CD8-positive, alpha-beta memory T cell (primary cell): ENCODE measurements at regions not wholly inside any gene's neighbourhood (a gene's known extent, or its start where the extent isn't known, plus 50 kb on each side); places are given as distances from the start of the nearest gene placed in this dataset.

ENCODE experiments used
- CTCF ChIA-PET: fragments of 350-600 bp; sonication (Branson Sonifier 250); formaldehyde crosslinking; loops from one replicate; lab custom pipeline; 2021; ENCODE audit warnings: antibody characterized with exemption; lab: Charles Lee
- POLR2A ChIA-PET: fragments of 350-600 bp; sonication (Branson Sonifier 250); formaldehyde crosslinking; loops from one replicate; lab custom pipeline; 2021; ENCODE audit warnings: antibody characterized with exemption; lab: Charles Lee
- DNase-seq, 5 donors: peaks; one replicate each; pipeline versions ENCODE4 v3.0.0 to v3.0.0-alpha.2; 2020 to 2022; ENCODE audit warnings: mixed read lengths in 1 of 5
- H3K27ac ChIP-seq: one replicate; pipeline ENCODE4 v1.7.0; 2013; ENCODE audit warnings: low read depth, mild to moderate bottlenecking, low read length, moderate library complexity
- H3K27me3 ChIP-seq: 2 replicates; pipeline ENCODE4 v1.7.0; 2013; ENCODE audit warnings: low read length, mild to moderate bottlenecking; ENCODE audit not compliant: insufficient read depth, poor library complexity, severe bottlenecking
- H3K36me3 ChIP-seq: 2 replicates; pipeline ENCODE4 v1.7.0; 2013; ENCODE audit warnings: mild to moderate bottlenecking, low read length, moderate library complexity; ENCODE audit not compliant: insufficient read depth
- H3K4me1 ChIP-seq: 2 replicates; pipeline ENCODE4 v1.7.0; 2013; ENCODE audit warnings: mild to moderate bottlenecking, low read length, moderate library complexity; ENCODE audit not compliant: insufficient read depth
- H3K4me3 ChIP-seq: 2 replicates; pipeline ENCODE4 v1.7.0; 2013; ENCODE audit warnings: mild to moderate bottlenecking, low read length
- H3K9me3 ChIP-seq: 2 replicates; pipeline ENCODE4 v1.7.0; 2013; ENCODE audit warnings: mild to moderate bottlenecking, low read length
- H3K27ac Mint-ChIP-seq, 8 donors: one replicate each; pipeline ENCODE4 v1.8.0; 2020 to 2021; ENCODE audit warnings: mixed read lengths in 8 of 8, mild to moderate bottlenecking in 6 of 8, inconsistent platforms in 3 of 8, moderate library complexity in 3 of 8
- H3K27me3 Mint-ChIP-seq, 2 donors: one replicate each; pipeline ENCODE4 v1.8.0; 2020 to 2021; ENCODE audit warnings: mixed read lengths in 2 of 2, mild to moderate bottlenecking in 1 of 2, moderate library complexity in 1 of 2
- H3K36me3 Mint-ChIP-seq, 3 donors: one replicate each; pipeline ENCODE4 v1.8.0; 2020 to 2021; ENCODE audit warnings: mixed read lengths in 3 of 3, inconsistent platforms in 1 of 3, mild to moderate bottlenecking in 1 of 3
- H3K4me1 Mint-ChIP-seq, 3 donors: one replicate each; pipeline ENCODE4 v1.8.0; 2020 to 2021; ENCODE audit warnings: mixed read lengths in 3 of 3, inconsistent platforms in 1 of 3, mild to moderate bottlenecking in 1 of 3
- H3K4me3 Mint-ChIP-seq, 7 donors: one replicate each; pipeline ENCODE4 v1.8.0; 2020 to 2021; ENCODE audit warnings: mixed read lengths in 7 of 7, mild to moderate bottlenecking in 6 of 7, moderate library complexity in 4 of 7, inconsistent platforms in 2 of 7
- H3K9me3 Mint-ChIP-seq, 5 donors: one replicate each; pipeline ENCODE4 v1.8.0; 2020 to 2022; ENCODE audit warnings: mixed read lengths in 5 of 5, mild to moderate bottlenecking in 3 of 5, moderate library complexity in 2 of 5, inconsistent platforms in 1 of 5

DNA sequence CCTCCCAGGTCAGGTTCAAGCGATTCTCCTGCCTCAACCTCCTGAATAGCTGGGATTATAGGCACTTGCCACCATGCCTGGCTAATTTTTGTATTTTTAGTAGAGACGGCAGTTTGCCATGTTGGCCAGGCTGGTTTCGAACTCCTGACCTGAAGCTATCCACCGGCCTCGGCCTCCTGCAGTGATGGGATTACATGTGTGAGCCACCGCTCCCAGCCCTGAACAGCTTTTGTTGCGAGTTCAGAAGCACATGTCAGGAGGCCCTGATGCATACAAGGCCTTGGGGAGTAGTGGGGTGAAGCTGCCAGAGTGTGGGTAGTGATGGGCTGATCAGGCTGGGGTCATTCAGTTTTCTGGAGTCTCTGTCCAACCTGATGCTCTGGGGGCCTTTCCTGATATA is 117.0 kb upstream of the C11orf87 start:
- Mint-ChIP-seq H3K9me3 (peaks cover 0 to 7% (median 0%) of the 10 kb centered on the region in 5 donors), H3K27me3 (no peaks in the 10 kb centered on the region), H3K27ac (no peak overlapping the region), H3K4me1 (no peaks in the 10 kb centered on the region), H3K36me3 (no peaks in the 10 kb centered on the region), H3K4me3 (no peak overlapping the region)
- no peaks in the 10 kb centered on the region for H3K4me1 ChIP-seq
- no peaks in the 10 kb centered on the region for H3K27me3 ChIP-seq
- no peak for DNase-seq
- no peak overlapping the region for H3K4me3 ChIP-seq
- CTCF ChIA-PET = no interaction called here
- POLR2A ChIA-PET = no interaction called here
- no peak overlapping the region for H3K27ac ChIP-seq
- H3K9me3 ChIP-seq = no peaks in the 10 kb centered on the region
- no peaks in the 10 kb centered on the region for H3K36me3 ChIP-seq

- no peaks in the 10 kb centered on the region for H3K4me1 Mint-ChIP-seq
- Histone ChIP-seq H3K4me1 (no peaks in the 10 kb centered on the region), H3K4me3 (no peak overlapping the region), H3K27ac (no peak overlapping the region), H3K27me3 (no peaks in the 10 kb centered on the region), H3K9me3 (no peaks in the 10 kb centered on the region), H3K36me3 (no peaks in the 10 kb centered on the region)
- peaks cover 0 to 7% (median 0%) of the 10 kb centered on the region in 5 donors for H3K9me3 Mint-ChIP-seq
- H3K27me3 Mint-ChIP-seq = no peaks in the 10 kb centered on the region
- ChIA-PET POLR2A (no interaction called here), CTCF (no interaction called here)
- H3K36me3 Mint-ChIP-seq = no peaks in the 10 kb centered on the region
- no peak overlapping the region for H3K4me3 Mint-ChIP-seq
- no peak for DNase-seq
- H3K27ac Mint-ChIP-seq = no peak overlapping the region
Measured at GRCh38 chr11:109306322-109306721, 115.7 kb upstream of the C11orf87 start.

DNA sequence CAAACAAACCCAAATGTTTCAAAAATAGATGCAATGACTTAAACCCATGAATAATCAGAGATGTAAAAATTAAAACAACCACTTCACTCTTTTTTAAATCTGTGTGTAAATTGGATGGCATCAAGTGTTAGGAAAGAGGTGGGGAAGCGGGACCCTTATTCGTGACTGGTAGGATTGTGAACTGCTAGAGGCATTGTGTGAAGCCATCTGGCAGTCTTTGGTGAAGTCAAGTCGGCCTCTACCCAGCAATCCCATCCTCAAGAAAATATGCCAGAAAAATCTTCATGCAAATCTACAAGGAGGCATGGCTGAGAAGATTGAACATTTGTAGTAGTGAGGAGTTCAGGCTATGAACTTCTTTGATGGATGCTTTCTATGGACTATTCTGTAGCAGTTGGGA is 114.6 kb upstream of the C11orf87 start:
- no peak for DNase-seq
- Histone ChIP-seq H3K36me3 (no peaks in the 10 kb centered on the region), H3K9me3 (no peaks in the 10 kb centered on the region), H3K27me3 (no peaks in the 10 kb centered on the region), H3K27ac (no peak overlapping the region), H3K4me3 (no peak overlapping the region), H3K4me1 (no peaks in the 10 kb centered on the region)
- no peaks in the 10 kb centered on the region for H3K36me3 Mint-ChIP-seq
- H3K9me3 Mint-ChIP-seq = peaks cover 0 to 4% (median 0%) of the 10 kb centered on the region in 5 donors
- no peak overlapping the region for H3K4me3 Mint-ChIP-seq
- no peaks in the 10 kb centered on the region for H3K4me1 Mint-ChIP-seq
- no peak overlapping the region for H3K27ac Mint-ChIP-seq
- CTCF ChIA-PET = no interaction called here
- H3K27me3 Mint-ChIP-seq = no peaks in the 10 kb centered on the region
- POLR2A ChIA-PET = no interaction called here

GRCh38 chr11:109308551-109308950 is 113.4 kb upstream of the C11orf87 start:
- no peaks in the 10 kb centered on the region for H3K9me3 ChIP-seq
- no peaks in the 10 kb centered on the region for H3K27me3 Mint-ChIP-seq
- H3K36me3 ChIP-seq = no peaks in the 10 kb centered on the region
- H3K27ac ChIP-seq = no peak overlapping the region
- H3K4me1 ChIP-seq = no peaks in the 10 kb centered on the region
- no peak overlapping the region for H3K4me3 Mint-ChIP-seq
- no peak for DNase-seq
- H3K4me3 ChIP-seq = no peak overlapping the region
- H3K27me3 ChIP-seq = no peaks in the 10 kb centered on the region
- CTCF ChIA-PET = no interaction called here
- no peak overlapping the region for H3K27ac Mint-ChIP-seq
- POLR2A ChIA-PET = no interaction called here
- no peaks in the 10 kb centered on the region for H3K4me1 Mint-ChIP-seq
- H3K9me3 Mint-ChIP-seq = peaks cover 0 to 4% (median 0%) of the 10 kb centered on the region in 5 donors
- no peaks in the 10 kb centered on the region for H3K36me3 Mint-ChIP-seq

DNA sequence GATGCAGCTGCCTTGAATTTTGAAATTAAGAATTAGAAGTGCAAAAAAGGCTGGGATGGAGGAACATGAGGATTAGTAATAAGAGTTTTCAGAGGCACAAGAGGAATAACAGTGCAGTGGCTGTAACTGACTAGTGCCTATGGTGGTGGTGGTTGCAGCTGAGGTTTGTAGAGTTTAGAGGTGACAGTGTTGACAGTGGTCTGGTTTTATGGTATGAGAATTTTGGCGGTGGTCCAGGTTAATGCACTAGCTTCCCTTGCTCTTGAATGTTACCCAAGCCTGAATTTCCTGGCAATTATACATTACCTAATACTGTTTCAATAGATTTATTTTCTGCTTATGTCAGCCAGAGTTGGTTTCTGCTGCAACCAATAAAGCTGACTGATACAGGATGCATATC is 112.8 kb upstream of the C11orf87 start:
- H3K36me3 Mint-ChIP-seq = no peaks in the 10 kb centered on the region
- no peaks in the 10 kb centered on the region for H3K9me3 ChIP-seq
- H3K4me3 Mint-ChIP-seq = no peak overlapping the region
- H3K27ac ChIP-seq = no peak overlapping the region
- POLR2A ChIA-PET = no interaction called here
- no peaks in the 10 kb centered on the region for H3K4me1 Mint-ChIP-seq
- no peak overlapping the region for H3K4me3 ChIP-seq
- H3K9me3 Mint-ChIP-seq = peaks cover 0 to 4% (median 0%) of the 10 kb centered on the region in 5 donors
- H3K27me3 ChIP-seq = no peaks in the 10 kb centered on the region
- no peaks in the 10 kb centered on the region for H3K27me3 Mint-ChIP-seq
- DNase-seq = no peak
- H3K27ac Mint-ChIP-seq = no peak overlapping the region
- CTCF ChIA-PET = no interaction called here
- H3K4me1 ChIP-seq = no peaks in the 10 kb centered on the region
- H3K36me3 ChIP-seq = no peaks in the 10 kb centered on the region

GRCh38 chr11:109317726-109318125 is 104.3 kb upstream of the C11orf87 start:
- H3K4me1 Mint-ChIP-seq = no peaks in the 10 kb centered on the region
- H3K9me3 Mint-ChIP-seq = peaks cover 0 to 8% (median 0%) of the 10 kb centered on the region in 5 donors
- POLR2A ChIA-PET = no interaction called here
- Histone ChIP-seq H3K4me3 (no peak overlapping the region), H3K27me3 (no peaks in the 10 kb centered on the region), H3K4me1 (no peaks in the 10 kb centered on the region), H3K36me3 (no peaks in the 10 kb centered on the region), H3K27ac (no peak overlapping the region), H3K9me3 (no peaks in the 10 kb centered on the region)
- H3K4me3 Mint-ChIP-seq = no peak overlapping the region
- CTCF ChIA-PET = no interaction called here
- no peak overlapping the region for H3K27ac Mint-ChIP-seq
- peaks cover 0 to 3% of the 10 kb centered on the region in 2 donors for H3K27me3 Mint-ChIP-seq
- H3K36me3 Mint-ChIP-seq = no peaks in the 10 kb centered on the region
- DNase-seq = no peak

GRCh38 chr11:109320595-109320994 is 101.4 kb upstream of the C11orf87 start:
- ChIA-PET POLR2A (no interaction called here), CTCF (no interaction called here)
- H3K9me3 ChIP-seq = no peaks in the 10 kb centered on the region
- no peak overlapping the region for H3K27ac Mint-ChIP-seq
- no peaks in the 10 kb centered on the region for H3K36me3 Mint-ChIP-seq
- peaks cover 0 to 2% of the 10 kb centered on the region in 2 donors for H3K27me3 Mint-ChIP-seq
- H3K4me3 ChIP-seq = no peak overlapping the region
- H3K36me3 ChIP-seq = no peaks in the 10 kb centered on the region
- H3K4me1 ChIP-seq = no peaks in the 10 kb centered on the region
- H3K27me3 ChIP-seq = no peaks in the 10 kb centered on the region
- H3K9me3 Mint-ChIP-seq = peaks cover 0 to 5% (median 4%) of the 10 kb centered on the region in 5 donors
- no peaks in the 10 kb centered on the region for H3K4me1 Mint-ChIP-seq
- no peak for DNase-seq
- H3K27ac ChIP-seq = no peak overlapping the region
- no peak overlapping the region for H3K4me3 Mint-ChIP-seq

DNA sequence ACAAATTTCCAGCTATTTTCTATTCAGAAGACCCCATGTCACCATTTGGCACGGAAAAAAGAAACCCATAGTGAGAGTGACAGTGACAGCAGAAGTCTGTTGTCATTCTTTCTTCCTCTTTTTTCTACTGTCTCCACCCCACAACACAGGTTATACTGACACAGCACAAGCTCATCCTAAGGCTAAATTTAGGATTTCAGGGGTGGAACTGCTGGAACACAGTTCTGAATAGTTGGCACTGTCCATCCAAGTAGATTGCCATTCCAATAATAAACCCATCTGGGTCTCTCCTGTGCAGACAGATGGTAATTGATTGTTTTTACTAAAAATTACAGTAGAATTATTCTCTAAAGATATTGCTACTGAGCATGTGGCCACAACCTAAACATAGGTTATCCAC is 95.2 kb upstream of the C11orf87 start:
- no peak for DNase-seq
- Mint-ChIP-seq H3K4me1 (no peaks in the 10 kb centered on the region), H3K9me3 (peaks cover 0 to 13% (median 7%) of the 10 kb centered on the region in 5 donors), H3K4me3 (no peak overlapping the region), H3K36me3 (no peaks in the 10 kb centered on the region), H3K27me3 (peaks cover 0 to 2% of the 10 kb centered on the region in 2 donors), H3K27ac (no peak overlapping the region)
- no peaks in the 10 kb centered on the region for H3K27me3 ChIP-seq
- no peaks in the 10 kb centered on the region for H3K36me3 ChIP-seq
- ChIA-PET POLR2A (no interaction called here), CTCF (no interaction called here)
- no peak overlapping the region for H3K27ac ChIP-seq
- H3K4me1 ChIP-seq = no peaks in the 10 kb centered on the region
- no peak overlapping the region for H3K4me3 ChIP-seq
- no peaks in the 10 kb centered on the region for H3K9me3 ChIP-seq

DNA sequence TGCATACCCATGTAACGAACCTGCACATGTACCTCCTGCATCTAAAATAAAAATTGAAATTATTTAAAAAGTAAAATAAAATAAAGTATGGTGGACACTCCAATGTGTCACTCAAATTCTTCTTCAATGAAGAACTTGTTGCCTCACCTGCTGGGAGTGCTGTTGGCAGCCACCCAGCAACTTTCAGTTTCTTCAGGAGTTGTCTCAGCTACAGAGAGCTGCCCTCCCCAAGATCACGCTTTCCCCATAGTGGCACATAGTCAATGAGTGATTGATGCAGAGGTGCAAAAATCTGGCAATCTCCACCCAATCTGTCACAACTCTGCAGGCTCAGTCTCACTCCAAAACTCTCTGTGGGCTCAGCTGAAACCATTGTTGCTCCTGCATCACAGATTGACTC is 92.3 kb upstream of the C11orf87 start:
- no peak overlapping the region for H3K27ac ChIP-seq
- H3K4me1 ChIP-seq = no peaks in the 10 kb centered on the region
- Mint-ChIP-seq H3K4me1 (no peaks in the 10 kb centered on the region), H3K36me3 (no peaks in the 10 kb centered on the region), H3K27me3 (peaks cover 0 to 2% of the 10 kb centered on the region in 2 donors), H3K27ac (no peak overlapping the region), H3K9me3 (peaks cover 0 to 11% (median 7%) of the 10 kb centered on the region in 5 donors), H3K4me3 (no peak overlapping the region)
- ChIA-PET CTCF (no interaction called here), POLR2A (no interaction called here)
- H3K27me3 ChIP-seq = no peaks in the 10 kb centered on the region
- DNase-seq = no peak
- no peaks in the 10 kb centered on the region for H3K9me3 ChIP-seq
- H3K4me3 ChIP-seq = no peak overlapping the region
- H3K36me3 ChIP-seq = no peaks in the 10 kb centered on the region
